Activated CD8-positive, alpha-beta memory T cell treated with anti-CD3 and anti-CD28 coated beads, Interleukin-2, amount 50 U/mL, for 48 hours (primary cell): ENCODE measurements at regions not wholly inside any gene's neighbourhood (a gene's known extent, or its start where the extent isn't known, plus 50 kb on each side); places are given as distances from the start of the nearest gene placed in this dataset.
"Not testable (repeated sequence)": the region's sequence is repeated elsewhere in the genome, so short reads cannot be mapped to it uniquely, and the experiment has no call there.

Experiments used
- DNase-seq: peaks from one replicate; pipeline ENCODE4 v3.0.0-alpha.2; 2020

GRCh38 chr5:74454263-74455030, 186.1 kb downstream of the ENC1 start:
- no peak for DNase-seq

GRCh38 chr5:74452856-74453255, 187.7 kb downstream of the ENC1 start:
- DNase-seq = no peak

- no peak for DNase-seq
Measured at GRCh38 chr5:74450095-74450494, 190.4 kb downstream of the ENC1 start.

GRCh38 chr5:74446725-74447241, 193.7 kb downstream of the ENC1 start:
- no peak for DNase-seq

- no peak for DNase-seq
Measured at GRCh38 chr5:74442466-74442865, 198.1 kb downstream of the ENC1 start.

- DNase-seq = no peak
Measured at GRCh38 chr5:74441616-74442015, 198.9 kb downstream of the ENC1 start.

GRCh38 chr5:74440341-74440740, 200.2 kb downstream of the ENC1 start:
- DNase-seq = no peak

- not testable (repeated sequence) for DNase-seq
Measured at GRCh38 chr5:74437870-74438269, 202.7 kb downstream of the ENC1 start.

GRCh38 chr5:74433896-74434829, 206.4 kb downstream of the ENC1 start:
- DNase-seq = no peak

- no peak for DNase-seq
Measured at GRCh38 chr5:74433255-74433895, 207.2 kb downstream of the ENC1 start.

- no peak for DNase-seq
Measured at GRCh38 chr5:74432721-74433120, 207.8 kb downstream of the ENC1 start.

- no peak for DNase-seq
Measured at GRCh38 chr5:74432216-74432615, 208.3 kb downstream of the ENC1 start.

- DNase-seq = no peak
Measured at GRCh38 chr5:74431290-74431669, 209.2 kb downstream of the ENC1 start.

- DNase-seq = no peak
Measured at GRCh38 chr5:74430631-74431289, 209.8 kb downstream of the ENC1 start.

GRCh38 chr5:74429495-74429894, 211.0 kb downstream of the ENC1 start:
- no peak for DNase-seq

GRCh38 chr5:74428876-74429275, 211.7 kb downstream of the ENC1 start:
- no peak for DNase-seq

- no peak for DNase-seq
Measured at GRCh38 chr5:74428275-74428674, 212.3 kb downstream of the ENC1 start.

- no peak for DNase-seq
Measured at GRCh38 chr5:74426506-74426905, 214.0 kb downstream of the ENC1 start.

GRCh38 chr5:74424162-74424868, 216.2 kb downstream of the ENC1 start:
- no peak for DNase-seq

- no peak for DNase-seq
Measured at GRCh38 chr5:74423383-74423782, 217.1 kb downstream of the ENC1 start.

- DNase-seq = no peak
Measured at GRCh38 chr5:74422671-74423070, 217.9 kb downstream of the ENC1 start.

GRCh38 chr5:74422030-74422429, 218.5 kb downstream of the ENC1 start:
- DNase-seq = no peak
